ENCODE measurements at regions not wholly inside any gene's neighbourhood (a gene's known extent, or its start where the extent isn't known, plus 50 kb on each side); places are given as distances from the start of the nearest gene placed in this dataset.

GRCh38 chr20:54938707-54939106 is 463.3 kb downstream of the DOK5 start:
- no peak for DNase-seq (ENCODE audit: low read depth, low spot score)
- Histone ChIP-seq H3K27ac (ENCODE audit: low read depth, low read length) (no peak overlapping the region), H3K4me3 (ENCODE audit: low read depth, low read length) (no peak overlapping the region), H3K9me3 (ENCODE audit: control insufficient read depth, insufficient read depth, low read length) (peaks cover 14% of the 10 kb centered on the region), H3K27me3 (ENCODE audit: control insufficient read depth, insufficient read depth, low read length) (no peaks in the 10 kb centered on the region)
- CTCF ChIA-PET: no interaction called here
- TF ChIP-seq, protein P1, sequence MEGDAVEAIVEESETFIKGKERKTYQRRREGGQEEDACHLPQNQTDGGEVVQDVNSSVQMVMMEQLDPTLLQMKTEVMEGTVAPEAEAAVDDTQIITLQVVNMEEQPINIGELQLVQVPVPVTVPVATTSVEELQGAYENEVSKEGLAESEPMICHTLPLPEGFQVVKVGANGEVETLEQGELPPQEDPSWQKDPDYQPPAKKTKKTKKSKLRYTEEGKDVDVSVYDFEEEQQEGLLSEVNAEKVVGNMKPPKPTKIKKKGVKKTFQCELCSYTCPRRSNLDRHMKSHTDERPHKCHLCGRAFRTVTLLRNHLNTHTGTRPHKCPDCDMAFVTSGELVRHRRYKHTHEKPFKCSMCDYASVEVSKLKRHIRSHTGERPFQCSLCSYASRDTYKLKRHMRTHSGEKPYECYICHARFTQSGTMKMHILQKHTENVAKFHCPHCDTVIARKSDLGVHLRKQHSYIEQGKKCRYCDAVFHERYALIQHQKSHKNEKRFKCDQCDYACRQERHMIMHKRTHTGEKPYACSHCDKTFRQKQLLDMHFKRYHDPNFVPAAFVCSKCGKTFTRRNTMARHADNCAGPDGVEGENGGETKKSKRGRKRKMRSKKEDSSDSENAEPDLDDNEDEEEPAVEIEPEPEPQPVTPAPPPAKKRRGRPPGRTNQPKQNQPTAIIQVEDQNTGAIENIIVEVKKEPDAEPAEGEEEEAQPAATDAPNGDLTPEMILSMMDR (IDR thresholded peaks at IDR 0.05; ENCODE audit: low read depth, low read length): no peak
- POLR2A ChIA-PET: no interaction called here

- ChIA-PET CTCF (no interaction called here), POLR2A (no interaction called here)
These were observed 458.0 kb downstream of the DOK5 start for GRCh38 chr20:54933212-54933904.

DNA sequence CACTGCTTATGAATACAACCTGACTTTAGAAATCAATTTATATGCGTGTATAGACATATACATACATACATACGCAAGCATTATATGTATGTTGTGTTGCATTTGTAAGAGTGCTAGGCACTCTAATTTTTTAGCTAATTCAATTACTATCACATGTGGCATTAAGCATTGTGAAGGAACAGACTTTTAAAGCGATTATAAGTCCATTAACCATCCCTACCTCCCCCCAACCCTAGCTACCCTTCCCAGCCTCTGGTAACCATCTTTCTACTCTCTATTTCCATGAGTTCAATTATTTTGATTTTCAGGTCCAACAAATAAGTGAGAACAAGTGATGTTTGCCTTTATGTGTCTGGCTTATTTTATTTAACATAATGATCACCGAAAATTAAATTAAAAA is 453.8 kb downstream of the DOK5 start:
- CTCF ChIA-PET: no interaction called here
- H3K4me3 ChIP-seq (ENCODE audit: low read depth, low read length): no peak overlapping the region
- TF ChIP-seq, protein P1 (IDR thresholded peaks at IDR 0.05; ENCODE audit: low read depth, low read length): no peak
- H3K9me3 ChIP-seq (ENCODE audit: control insufficient read depth, insufficient read depth, low read length): peaks cover 9% of the 10 kb centered on the region
- H3K27me3 ChIP-seq (ENCODE audit: control insufficient read depth, insufficient read depth, low read length): no peaks in the 10 kb centered on the region
- no peak for DNase-seq (ENCODE audit: low read depth, low spot score)
- POLR2A ChIA-PET: no interaction called here
- no peak overlapping the region for H3K27ac ChIP-seq (ENCODE audit: low read depth, low read length)

More at GRCh38 chr20:54933212-54933904, 458.0 kb downstream of the DOK5 start:
- no peaks in the 10 kb centered on the region for H3K27me3 ChIP-seq (ENCODE audit: control insufficient read depth, insufficient read depth, low read length)
- H3K27ac ChIP-seq (ENCODE audit: low read depth, low read length): no peak overlapping the region
- TF ChIP-seq, protein P1 (IDR thresholded peaks at IDR 0.05; ENCODE audit: low read depth, low read length): no peak
- peaks cover 10% of the 10 kb centered on the region for H3K9me3 ChIP-seq (ENCODE audit: control insufficient read depth, insufficient read depth, low read length)
- no peak overlapping the region for H3K4me3 ChIP-seq (ENCODE audit: low read depth, low read length)
- DNase-seq (ENCODE audit: low read depth, low spot score): no peak

- TF ChIP-seq, protein P1 (IDR thresholded peaks at IDR 0.05; ENCODE audit: low read depth, low read length): no peak
- CTCF ChIA-PET: no interaction called here
- Histone ChIP-seq H3K4me3 (ENCODE audit: low read depth, low read length) (no peak overlapping the region), H3K27me3 (ENCODE audit: control insufficient read depth, insufficient read depth, low read length) (no peaks in the 10 kb centered on the region), H3K27ac (ENCODE audit: low read depth, low read length) (no peak overlapping the region), H3K9me3 (ENCODE audit: control insufficient read depth, insufficient read depth, low read length) (peaks cover 9% of the 10 kb centered on the region)
- POLR2A ChIA-PET: no interaction called here
- no peak for DNase-seq (ENCODE audit: low read depth, low spot score)
These were observed 453.2 kb downstream of the DOK5 start for GRCh38 chr20:54928564-54928963.

GRCh38 chr20:54922636-54923035 is 447.2 kb downstream of the DOK5 start:
- CTCF ChIA-PET: no interaction called here
- no peak for DNase-seq (ENCODE audit: low read depth, low spot score)
- Histone ChIP-seq H3K9me3 (ENCODE audit: control insufficient read depth, insufficient read depth, low read length) (peaks cover 20% of the 10 kb centered on the region), H3K27me3 (ENCODE audit: control insufficient read depth, insufficient read depth, low read length) (no peaks in the 10 kb centered on the region), H3K4me3 (ENCODE audit: low read depth, low read length) (no peak overlapping the region), H3K27ac (ENCODE audit: low read depth, low read length) (no peak overlapping the region)
- POLR2A ChIA-PET: no interaction called here
- TF ChIP-seq, protein P1 (IDR thresholded peaks at IDR 0.05; ENCODE audit: low read depth, low read length): no peak

All from AG04450 (cell line).